ENCODE measurements at regions not wholly inside any gene's neighbourhood (a gene's known extent, or its start where the extent isn't known, plus 50 kb on each side); places are given as distances from the start of the nearest gene placed in this dataset.
A peak's percentile ranks its signal among the peaks of the same experiment; 100 is the strongest.

DNA sequence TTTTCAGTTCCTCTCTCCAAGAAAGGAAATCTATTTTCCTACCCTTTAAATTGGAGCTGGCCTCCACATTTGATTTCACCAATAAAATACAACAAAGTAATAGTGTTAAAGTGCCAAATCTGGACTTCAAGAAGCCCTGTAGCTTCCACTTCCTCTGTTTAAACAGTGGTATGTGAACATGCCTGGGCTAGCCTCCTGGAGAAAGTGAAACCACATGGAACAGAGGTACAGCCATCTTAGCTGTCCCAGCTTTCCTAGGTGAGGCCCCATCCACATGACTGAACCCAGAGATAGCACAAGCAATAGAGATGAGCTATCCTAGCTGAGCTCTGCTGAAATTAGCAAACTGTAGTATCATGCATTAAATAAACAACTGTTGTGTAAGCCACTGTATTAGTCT lies 131.8 kb upstream of the VCX start:
- TF ChIP-seq IRF2 (CRISPR knock-in tag; IDR thresholded peaks at IDR 0.05) (no peak), POLR2AphosphoS5 (IDR thresholded peaks at IDR 0.05; ENCODE audit: low read depth, low read length) (no peak), MIER3 (CRISPR knock-in tag; IDR thresholded peaks at IDR 0.05; ENCODE audit: borderline replicate concordance) (no peak), ZNF121 (CRISPR knock-in tag; IDR thresholded peaks at IDR 0.05) (no peak), REPIN1 (CRISPR knock-in tag; IDR thresholded peaks at IDR 0.05; ENCODE audit: borderline replicate concordance, low read depth) (no peak), ZNF205 (CRISPR knock-in tag; IDR thresholded peaks at IDR 0.05) (no peak), TP53 (CRISPR knock-in tag; conservative IDR thresholded peaks at IDR 0.05) (peak; percentile 97), ZSCAN30 (CRISPR knock-in tag; IDR thresholded peaks at IDR 0.05) (no peak)
- TF ChIP-seq, protein P1, sequence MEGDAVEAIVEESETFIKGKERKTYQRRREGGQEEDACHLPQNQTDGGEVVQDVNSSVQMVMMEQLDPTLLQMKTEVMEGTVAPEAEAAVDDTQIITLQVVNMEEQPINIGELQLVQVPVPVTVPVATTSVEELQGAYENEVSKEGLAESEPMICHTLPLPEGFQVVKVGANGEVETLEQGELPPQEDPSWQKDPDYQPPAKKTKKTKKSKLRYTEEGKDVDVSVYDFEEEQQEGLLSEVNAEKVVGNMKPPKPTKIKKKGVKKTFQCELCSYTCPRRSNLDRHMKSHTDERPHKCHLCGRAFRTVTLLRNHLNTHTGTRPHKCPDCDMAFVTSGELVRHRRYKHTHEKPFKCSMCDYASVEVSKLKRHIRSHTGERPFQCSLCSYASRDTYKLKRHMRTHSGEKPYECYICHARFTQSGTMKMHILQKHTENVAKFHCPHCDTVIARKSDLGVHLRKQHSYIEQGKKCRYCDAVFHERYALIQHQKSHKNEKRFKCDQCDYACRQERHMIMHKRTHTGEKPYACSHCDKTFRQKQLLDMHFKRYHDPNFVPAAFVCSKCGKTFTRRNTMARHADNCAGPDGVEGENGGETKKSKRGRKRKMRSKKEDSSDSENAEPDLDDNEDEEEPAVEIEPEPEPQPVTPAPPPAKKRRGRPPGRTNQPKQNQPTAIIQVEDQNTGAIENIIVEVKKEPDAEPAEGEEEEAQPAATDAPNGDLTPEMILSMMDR (CRISPR knock-in tag; IDR thresholded peaks at IDR 0.05), result no peak

Data from HepG2 (cell line).